ENCODE measurements at regions not wholly inside any gene's neighbourhood (a gene's known extent, or its start where the extent isn't known, plus 50 kb on each side); places are given as distances from the start of the nearest gene placed in this dataset.
"Not testable (repeated sequence)": the region's sequence is repeated elsewhere in the genome, so short reads cannot be mapped to it uniquely, and the experiment has no call there.

DNA sequence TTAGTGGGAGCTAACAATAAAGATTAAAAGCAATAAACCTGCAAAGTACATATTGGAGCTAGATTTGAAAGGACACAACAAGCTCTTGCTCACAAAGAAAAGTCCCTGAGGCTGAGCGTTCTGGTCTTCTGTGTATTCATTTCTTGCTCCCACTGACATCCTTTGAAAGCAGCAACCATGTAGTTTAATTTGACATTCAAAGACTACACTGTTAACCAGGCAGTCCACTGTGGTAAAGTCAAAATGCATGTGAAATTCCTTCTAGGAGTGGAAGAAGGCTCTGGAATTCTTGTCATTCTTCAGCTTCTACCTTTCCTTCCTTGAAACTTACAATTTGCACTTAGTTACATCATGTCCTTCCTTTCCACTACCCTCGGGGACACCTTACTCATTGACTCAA is 480.7 kb downstream of the CSNK1G3 start:
- Mint-ChIP-seq H3K27ac (no peak overlapping the region), H3K27me3 (no peaks in the 10 kb centered on the region), H3K4me1 (no peaks in the 10 kb centered on the region), H3K4me3 (no peak overlapping the region), H3K9me3 (peaks cover 2% of the 10 kb centered on the region), H3K36me3 (no peaks in the 10 kb centered on the region)
- ATAC-seq (ENCODE audit: low read depth) (no peak), DNase-seq (no peak)
- POLR2A ChIA-PET = no interaction called here

DNA sequence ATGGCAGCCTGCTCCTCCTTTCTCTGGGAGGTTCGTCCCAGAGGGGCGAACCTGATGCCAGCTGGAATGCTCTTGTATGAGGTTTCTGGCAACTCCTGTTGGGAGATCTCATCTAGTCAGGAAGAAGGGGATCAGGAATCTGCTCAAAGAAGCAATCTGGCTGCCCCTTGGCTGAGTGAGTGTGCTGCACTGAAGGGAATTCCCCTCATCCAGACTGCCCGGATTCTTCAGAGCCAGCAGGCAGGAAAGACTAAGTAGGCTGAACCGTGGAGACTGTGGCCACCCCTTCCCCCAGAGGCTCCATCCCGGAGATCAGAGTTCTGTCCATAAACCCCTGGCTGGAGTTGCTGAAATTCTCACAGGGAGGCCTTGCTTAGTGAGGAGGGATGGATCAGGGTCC is 476.0 kb downstream of the CSNK1G3 start:
- Mint-ChIP-seq H3K4me1 (no peaks in the 10 kb centered on the region), H3K27ac (no peak overlapping the region), H3K9me3 (no peaks in the 10 kb centered on the region), H3K27me3 (no peaks in the 10 kb centered on the region), H3K4me3 (no peak overlapping the region), H3K36me3 (no peaks in the 10 kb centered on the region)
- no peak for DNase-seq
- POLR2A ChIA-PET = no interaction called here
- no peak for ATAC-seq (ENCODE audit: low read depth)

DNA sequence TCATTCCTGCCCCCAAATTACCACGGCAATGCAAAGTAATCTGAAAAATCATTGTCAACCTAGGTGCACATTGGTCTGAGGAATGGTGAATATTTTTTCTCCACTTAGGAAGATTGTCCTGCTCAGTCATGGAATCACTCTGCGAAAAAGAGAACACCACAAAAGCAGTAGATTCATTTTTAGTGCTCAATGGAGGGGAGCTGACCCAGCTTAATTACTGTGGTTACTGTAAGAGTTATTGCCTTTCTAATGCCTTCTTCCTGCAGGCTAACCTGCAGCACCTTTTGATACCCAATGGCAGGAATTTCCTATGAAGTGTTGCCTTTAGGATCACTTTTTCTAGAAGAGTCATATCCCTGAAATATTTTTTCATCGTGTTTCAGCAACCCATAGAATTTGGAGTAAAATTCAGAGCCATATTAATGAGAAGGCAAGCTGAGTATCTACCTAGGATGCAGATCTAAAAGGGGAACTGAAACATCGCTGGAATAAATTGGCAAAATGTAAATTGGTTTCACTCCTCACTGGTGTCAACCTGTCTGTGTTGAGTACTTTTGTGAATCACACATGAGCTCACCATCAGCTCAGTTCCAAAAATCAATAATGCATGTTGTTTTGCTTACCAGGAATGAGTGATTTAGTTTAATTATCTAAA is 464.5 kb downstream of the CSNK1G3 start:
- Mint-ChIP-seq H3K36me3 (no peaks in the 10 kb centered on the region), H3K27ac (no peak overlapping the region), H3K27me3 (no peaks in the 10 kb centered on the region), H3K4me1 (no peaks in the 10 kb centered on the region), H3K9me3 (no peaks in the 10 kb centered on the region), H3K4me3 (no peak overlapping the region)
- no peak for ATAC-seq (ENCODE audit: low read depth)
- DNase-seq = no peak
- POLR2A ChIA-PET = no interaction called here

DNA sequence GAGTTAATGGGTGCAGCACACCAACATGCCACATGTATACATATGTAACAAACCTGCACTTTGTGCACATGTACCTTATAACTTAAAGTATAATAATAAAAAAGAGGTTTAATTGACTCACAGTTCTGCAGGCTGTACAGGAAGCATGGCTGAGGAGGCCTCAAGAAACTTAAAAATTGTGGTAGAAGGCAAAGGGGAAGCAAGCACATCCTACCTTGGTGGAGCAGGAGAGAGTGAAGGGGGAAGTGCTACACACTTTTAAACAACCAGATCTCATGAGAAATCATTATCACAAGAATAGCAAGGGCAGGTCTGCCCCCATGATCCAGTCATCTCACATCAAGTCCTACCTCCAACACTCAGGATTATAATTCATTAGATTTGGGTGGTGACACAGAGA is 463.5 kb downstream of the CSNK1G3 start:
- DNase-seq; H3K4me3 Mint-ChIP-seq; POLR2A ChIA-PET; H3K4me1 Mint-ChIP-seq; ATAC-seq (ENCODE audit: low read depth); H3K9me3 Mint-ChIP-seq; H3K27me3 Mint-ChIP-seq; H3K27ac Mint-ChIP-seq; H3K36me3 Mint-ChIP-seq: not testable (repeated sequence)

DNA sequence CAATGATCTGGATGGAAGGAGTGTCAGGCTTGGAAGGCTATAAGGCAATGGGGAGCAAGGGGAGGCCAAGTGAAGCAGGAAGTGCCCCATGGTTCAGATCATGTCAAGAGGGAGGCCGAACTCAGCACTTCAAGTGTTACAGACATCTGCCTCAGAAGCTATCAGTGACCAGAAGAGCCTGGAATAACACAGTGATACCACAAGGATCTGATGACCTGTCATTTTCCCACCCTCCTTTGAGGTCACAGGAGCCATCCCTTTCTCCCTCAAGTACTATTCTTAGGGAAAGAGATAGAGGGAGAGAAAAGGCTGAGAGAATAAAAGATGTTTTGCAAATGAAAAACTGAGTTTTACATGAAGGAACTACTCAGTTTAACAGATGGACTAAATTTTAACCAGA is 454.8 kb downstream of the CSNK1G3 start:
- Mint-ChIP-seq H3K4me3 (no peak overlapping the region), H3K36me3 (no peaks in the 10 kb centered on the region), H3K27ac (no peak overlapping the region), H3K4me1 (no peaks in the 10 kb centered on the region), H3K9me3 (peaks cover 2% of the 10 kb centered on the region), H3K27me3 (no peaks in the 10 kb centered on the region)
- no peak for ATAC-seq (ENCODE audit: low read depth)
- no peak for DNase-seq
- POLR2A ChIA-PET = no interaction called here

DNA sequence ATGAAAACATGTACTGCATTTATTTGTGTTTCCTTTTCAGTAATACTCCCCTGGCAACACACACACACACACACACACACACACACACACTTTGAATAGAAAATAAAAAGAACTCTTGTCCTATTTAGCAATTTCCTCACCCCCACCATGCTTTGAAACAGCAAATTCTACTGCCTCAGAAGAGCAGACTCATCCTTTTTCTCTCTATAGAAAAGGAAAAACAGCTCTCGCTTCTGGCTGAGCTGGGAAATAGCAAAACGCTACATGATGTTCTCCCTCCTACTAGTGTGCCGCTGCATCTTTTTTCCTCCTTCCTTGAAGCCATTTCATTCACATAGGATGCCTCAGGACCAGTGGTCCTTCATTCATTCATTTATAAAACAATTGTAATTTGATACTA is 453.6 kb downstream of the CSNK1G3 start:
- Mint-ChIP-seq H3K9me3 (no peaks in the 10 kb centered on the region), H3K4me1 (no peaks in the 10 kb centered on the region), H3K36me3 (no peaks in the 10 kb centered on the region), H3K27ac (no peak overlapping the region), H3K27me3 (no peaks in the 10 kb centered on the region), H3K4me3 (no peak overlapping the region)
- no peak for ATAC-seq (ENCODE audit: low read depth)
- DNase-seq = no peak
- POLR2A ChIA-PET = no interaction called here

DNA sequence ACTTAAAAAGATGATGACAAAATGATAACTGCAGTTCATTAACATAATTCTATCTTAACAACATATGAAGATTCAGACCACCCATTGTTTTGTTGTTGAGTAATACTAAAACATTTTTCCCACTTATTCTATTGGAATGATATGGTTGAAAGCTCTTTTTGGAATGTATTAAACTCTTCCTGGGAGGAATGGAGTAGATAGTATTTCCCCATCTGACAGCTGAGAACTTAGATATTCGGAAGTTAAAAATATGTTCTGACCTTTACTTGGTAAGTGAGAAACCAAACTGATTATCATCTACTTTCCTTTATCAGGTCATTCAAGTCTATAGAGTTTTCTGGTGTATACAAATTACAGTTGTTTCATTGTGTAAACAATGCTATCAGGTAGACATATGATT is 452.9 kb downstream of the CSNK1G3 start:
- H3K4me1 Mint-ChIP-seq = no peaks in the 10 kb centered on the region
- DNase-seq (no peak), ATAC-seq (ENCODE audit: low read depth) (no peak)
- no peaks in the 10 kb centered on the region for H3K9me3 Mint-ChIP-seq
- POLR2A ChIA-PET = no interaction called here
- no peaks in the 10 kb centered on the region for H3K36me3 Mint-ChIP-seq
- H3K4me3 Mint-ChIP-seq = no peak overlapping the region
- no peaks in the 10 kb centered on the region for H3K27me3 Mint-ChIP-seq
- H3K27ac Mint-ChIP-seq = no peak overlapping the region

DNA sequence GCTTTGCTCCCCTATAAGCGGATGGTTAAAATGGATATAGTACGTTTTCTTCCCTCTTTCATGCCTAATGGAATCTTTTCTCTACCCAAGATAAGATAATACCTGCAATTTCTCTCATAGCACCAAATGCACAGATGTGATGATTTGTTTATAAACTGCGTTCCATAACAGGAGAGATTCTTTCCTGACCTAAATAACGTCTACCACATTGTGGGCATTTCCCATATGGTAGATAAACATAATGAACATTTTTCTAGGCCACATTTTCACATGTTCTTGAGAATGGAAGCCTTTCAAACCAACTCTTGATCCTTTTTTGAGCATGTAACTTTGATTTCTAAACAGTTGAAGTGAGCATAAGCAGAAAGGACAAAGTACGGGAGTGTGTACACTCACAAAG is 448.5 kb downstream of the CSNK1G3 start:
- ATAC-seq (ENCODE audit: low read depth) = no peak
- POLR2A ChIA-PET = no interaction called here
- H3K36me3 Mint-ChIP-seq = no peaks in the 10 kb centered on the region

DNA sequence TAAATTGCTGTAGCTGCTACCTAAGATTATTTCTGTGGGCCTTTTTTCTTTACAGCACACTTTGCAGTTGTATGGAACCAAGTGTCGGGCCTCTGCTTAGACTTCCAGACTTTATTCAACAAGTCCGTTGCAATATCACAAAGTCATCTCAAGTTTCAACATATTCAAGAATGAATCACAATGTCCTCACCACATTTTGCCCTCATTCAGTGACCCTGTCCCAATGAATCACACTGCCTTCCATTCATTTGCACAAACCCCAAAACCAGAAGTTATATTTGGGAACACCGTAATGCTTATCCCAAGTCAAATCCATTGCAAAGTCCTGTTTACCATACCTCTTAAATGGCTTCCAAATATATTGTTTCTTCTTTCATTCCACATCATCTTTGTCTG is 439.6 kb downstream of the CSNK1G3 start:
- Mint-ChIP-seq H3K4me3 (no peak overlapping the region), H3K4me1 (no peaks in the 10 kb centered on the region), H3K9me3 (peaks cover 5% of the 10 kb centered on the region), H3K27me3 (no peaks in the 10 kb centered on the region), H3K27ac (no peak overlapping the region), H3K36me3 (no peaks in the 10 kb centered on the region)
- DNase-seq = no peak
- ATAC-seq (ENCODE audit: low read depth) = no peak
- POLR2A ChIA-PET = no interaction called here

More for the DNA sequence above, 448.5 kb downstream of the CSNK1G3 start:
- DNase-seq = no peak
- H3K4me1 Mint-ChIP-seq = no peaks in the 10 kb centered on the region
- no peaks in the 10 kb centered on the region for H3K9me3 Mint-ChIP-seq
- H3K27me3 Mint-ChIP-seq = no peaks in the 10 kb centered on the region
- no peak overlapping the region for H3K4me3 Mint-ChIP-seq
- no peak overlapping the region for H3K27ac Mint-ChIP-seq

DNA sequence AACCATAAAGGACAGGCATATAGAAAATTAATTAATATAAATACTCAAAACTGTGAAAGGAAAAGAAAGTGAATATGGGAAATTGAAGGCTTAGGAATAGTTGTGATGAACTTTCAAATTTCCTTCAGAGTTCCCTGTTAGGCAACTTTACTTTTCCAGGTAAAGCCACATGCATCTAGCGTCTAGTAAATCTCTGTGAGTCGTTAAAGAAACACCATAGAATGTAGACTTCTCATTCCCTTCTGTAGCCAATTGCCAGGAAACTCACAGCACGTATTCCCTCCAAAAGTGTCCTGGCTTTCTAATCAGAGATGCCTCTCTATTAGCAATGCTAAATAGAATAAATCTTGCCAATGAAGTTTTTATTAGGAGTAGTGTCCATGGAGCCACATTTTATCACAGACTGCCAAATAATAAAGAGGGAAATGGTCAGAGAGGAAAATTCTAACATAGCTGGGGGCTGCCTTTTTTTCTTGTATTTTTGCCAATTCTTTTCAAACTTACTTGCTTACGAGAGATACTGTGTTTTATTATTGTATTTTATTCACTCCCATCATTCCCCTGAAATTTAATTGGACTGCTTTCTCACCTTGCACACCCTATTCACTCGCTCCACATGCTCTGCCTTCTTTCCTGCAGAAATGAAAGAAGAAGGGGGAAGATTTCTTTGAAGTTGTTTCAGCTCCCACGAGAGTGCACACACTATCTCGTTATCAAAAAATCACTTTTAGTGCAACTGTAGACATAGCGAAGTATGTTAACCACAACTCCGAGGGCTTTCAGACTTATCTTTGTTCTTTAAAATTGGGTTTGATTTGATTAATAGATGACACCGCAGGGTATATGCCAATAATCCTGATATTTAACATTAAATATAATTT is 439.0 kb downstream of the CSNK1G3 start:
- Mint-ChIP-seq H3K9me3 (peaks cover 5% of the 10 kb centered on the region), H3K27me3 (no peaks in the 10 kb centered on the region), H3K36me3 (no peaks in the 10 kb centered on the region), H3K27ac (no peak overlapping the region), H3K4me1 (no peaks in the 10 kb centered on the region), H3K4me3 (no peak overlapping the region)
- POLR2A ChIA-PET = no interaction called here
- no peak for ATAC-seq (ENCODE audit: low read depth)
- no peak for DNase-seq

DNA sequence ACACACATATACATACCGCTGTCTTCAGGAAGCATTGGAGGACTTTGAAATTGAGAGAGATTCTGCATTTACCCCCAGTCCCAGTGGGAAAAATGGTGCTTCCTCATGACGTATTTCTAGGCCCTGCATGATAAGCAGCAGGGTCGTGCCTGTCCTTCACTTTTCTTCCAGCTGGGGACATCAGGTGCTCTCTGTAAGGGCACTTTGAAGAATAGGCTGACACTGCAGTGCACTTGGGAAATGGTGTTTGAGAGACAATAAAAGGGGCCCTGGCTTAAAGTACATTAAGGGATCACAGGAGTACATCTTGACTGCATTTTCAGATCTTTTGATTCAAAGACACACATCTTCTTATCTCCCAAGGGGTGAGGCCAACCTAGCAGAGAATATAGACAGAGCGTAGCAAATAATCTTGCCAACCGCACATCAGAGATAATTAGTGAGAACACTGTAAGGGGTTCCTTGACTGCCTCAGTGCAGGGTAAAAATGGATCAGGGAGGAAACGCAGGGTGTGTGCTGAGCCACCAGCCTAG is 437.9 kb downstream of the CSNK1G3 start:
- Mint-ChIP-seq H3K4me3 (no peak overlapping the region), H3K27me3 (no peaks in the 10 kb centered on the region), H3K27ac (no peak overlapping the region), H3K9me3 (peaks cover 5% of the 10 kb centered on the region), H3K4me1 (no peaks in the 10 kb centered on the region), H3K36me3 (no peaks in the 10 kb centered on the region)
- DNase-seq (no peak), ATAC-seq (ENCODE audit: low read depth) (no peak)
- POLR2A ChIA-PET = no interaction called here

DNA sequence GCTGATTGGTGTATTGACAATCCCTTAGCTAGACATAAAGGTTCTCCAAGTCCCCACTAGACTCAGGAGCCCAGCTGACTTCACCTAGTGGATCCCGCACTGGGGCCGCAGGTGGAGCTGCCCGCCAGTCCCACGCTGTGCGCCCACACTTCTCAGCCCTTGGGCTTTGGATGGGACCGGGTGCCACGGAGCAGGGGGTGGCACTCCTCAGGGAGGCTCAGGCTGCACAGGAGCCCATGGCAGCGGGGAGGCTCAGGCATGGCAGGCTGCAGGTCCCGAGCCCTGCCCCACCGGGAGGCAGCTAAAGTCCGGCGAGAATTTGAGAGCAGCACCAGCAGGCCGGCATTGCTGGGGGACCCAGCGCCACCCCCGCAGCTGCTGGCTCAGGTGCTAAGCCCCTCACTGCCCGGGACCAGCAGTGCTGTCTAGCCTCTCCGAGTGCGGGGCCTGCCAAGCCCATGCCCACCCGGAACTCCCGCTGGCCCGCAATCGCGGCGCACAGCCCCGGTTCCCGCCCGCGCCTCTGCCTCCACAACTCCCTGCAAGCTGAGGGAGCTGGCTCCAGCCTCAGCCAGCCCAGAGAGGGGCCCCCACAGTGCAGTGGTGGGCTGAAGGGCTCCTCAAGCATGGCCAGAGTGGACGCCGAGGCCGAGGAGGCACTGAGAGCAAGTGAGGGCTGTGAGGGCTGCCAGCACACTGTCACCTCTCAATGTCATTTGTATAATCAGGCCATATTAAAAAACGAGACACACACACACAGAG is 437.2 kb downstream of the CSNK1G3 start:
- Mint-ChIP-seq H3K27ac (no peak overlapping the region), H3K27me3 (no peaks in the 10 kb centered on the region), H3K9me3 (peaks cover 5% of the 10 kb centered on the region), H3K36me3 (no peaks in the 10 kb centered on the region), H3K4me1 (no peaks in the 10 kb centered on the region), H3K4me3 (no peak overlapping the region)
- ATAC-seq (ENCODE audit: low read depth) (no peak), DNase-seq (no peak)
- POLR2A ChIA-PET = no interaction called here

DNA sequence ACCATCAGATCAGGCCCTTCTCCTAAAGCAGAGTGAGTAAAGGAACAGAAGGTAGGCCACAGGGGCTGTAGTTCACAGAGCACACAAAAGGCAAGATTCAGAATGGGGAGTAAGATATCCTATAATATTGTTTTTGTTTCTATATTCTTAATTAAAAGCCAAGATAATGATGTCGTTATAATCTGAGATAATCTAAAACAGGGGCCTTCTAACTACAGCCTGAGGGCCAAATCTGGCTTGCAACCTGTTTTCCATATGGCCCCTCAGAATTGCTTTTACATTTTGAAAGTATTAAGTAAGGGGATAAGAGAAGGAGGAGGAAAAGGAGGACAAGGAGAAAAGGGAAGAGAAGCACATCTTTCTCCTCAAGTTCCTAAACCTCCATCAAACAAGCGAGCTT is 435.8 kb downstream of the CSNK1G3 start:
- no peak overlapping the region for H3K27ac Mint-ChIP-seq
- DNase-seq (no peak), ATAC-seq (ENCODE audit: low read depth) (no peak)
- no peaks in the 10 kb centered on the region for H3K4me1 Mint-ChIP-seq
- no peaks in the 10 kb centered on the region for H3K27me3 Mint-ChIP-seq
- no peaks in the 10 kb centered on the region for H3K36me3 Mint-ChIP-seq
- H3K4me3 Mint-ChIP-seq = no peak overlapping the region
- H3K9me3 Mint-ChIP-seq = peaks cover 5% of the 10 kb centered on the region
- POLR2A ChIA-PET = no interaction called here

DNA sequence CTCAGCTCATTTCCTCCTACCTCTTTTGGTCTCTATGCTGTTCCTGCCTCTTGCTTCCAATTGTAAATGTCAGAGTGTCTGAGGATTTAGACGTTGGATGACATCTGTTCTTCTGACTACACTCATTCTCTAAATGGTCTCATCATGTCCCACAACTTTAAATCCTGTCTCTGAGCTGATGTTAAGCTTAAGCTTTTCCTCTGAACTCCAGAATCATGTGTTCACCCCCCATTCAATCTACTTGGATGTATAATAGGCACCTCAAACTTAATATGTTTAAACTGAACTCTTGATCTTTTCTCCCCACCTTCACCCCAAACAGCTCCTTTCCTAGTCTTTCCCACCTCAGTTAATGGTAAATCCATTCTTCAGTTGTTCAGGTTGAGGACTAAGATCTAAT is 433.6 kb downstream of the CSNK1G3 start:
- H3K27ac Mint-ChIP-seq = no peak overlapping the region
- DNase-seq = no peak
- H3K4me1 Mint-ChIP-seq = no peaks in the 10 kb centered on the region

More for the DNA sequence above, 433.6 kb downstream of the CSNK1G3 start:
- POLR2A ChIA-PET = no interaction called here
- no peaks in the 10 kb centered on the region for H3K27me3 Mint-ChIP-seq
- no peak overlapping the region for H3K4me3 Mint-ChIP-seq
- H3K36me3 Mint-ChIP-seq = no peaks in the 10 kb centered on the region
- peaks cover 5% of the 10 kb centered on the region for H3K9me3 Mint-ChIP-seq
- ATAC-seq (ENCODE audit: low read depth) = no peak

All from activated naive CD8-positive, alpha-beta T cell treated with anti-CD3 and anti-CD28 coated beads, Interleukin-2, amount 10 ng/mL, durations not matched to agents 7 days and 5 days (primary cell).